ENCODE measurements at regions not wholly inside any gene's neighbourhood (a gene's known extent, or its start where the extent isn't known, plus 50 kb on each side); places are given as distances from the start of the nearest gene placed in this dataset.

DNA sequence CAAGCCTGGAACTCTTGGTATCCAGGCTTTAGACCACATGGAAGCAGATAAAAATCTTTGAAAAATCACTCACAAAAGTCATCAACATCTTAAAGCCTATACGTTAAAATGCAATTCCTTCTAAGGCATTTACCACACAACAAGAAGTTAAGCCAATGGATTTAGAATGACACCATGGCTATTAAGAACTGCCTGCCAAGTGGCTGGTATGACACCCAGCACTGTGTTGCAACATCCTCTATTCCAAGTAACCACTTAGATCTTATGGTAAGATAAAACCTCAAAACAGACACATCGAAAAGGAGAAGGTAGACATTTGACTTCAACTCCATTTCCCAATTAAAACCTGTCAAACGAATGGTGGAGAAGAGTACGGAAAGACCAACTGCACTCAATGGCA lies 344.2 kb upstream of the SLC30A5 start:
- intact Hi-C loops (cut with micrococcal nuclease; ENCODE audit: unreplicated experiment): no loop called here
- Histone ChIP-seq H3K79me2 (ENCODE audit: insufficient read depth, low read length) (no peaks in the 10 kb centered on the region), H3K9ac (ENCODE audit: insufficient read depth, low read depth, low read length) (no peak overlapping the region), H3K36me3 (replicated peaks in 1 of 2; ENCODE audit: control insufficient read depth in 1 of 2, insufficient read depth in 2 of 2, low read length in 2 of 2) (no peaks in the 10 kb centered on the region), H3K27ac (ENCODE audit: extremely low read length, insufficient read depth, low read length) (no peak overlapping the region), H2AFZ (ENCODE audit: low read length) (no peak overlapping the region), H3K4me2 (ENCODE audit: low read depth, low read length) (no peak overlapping the region), H3K4me3 (replicated peaks in 1 of 3; ENCODE audit: insufficient read depth in 1 of 3, low read depth in 2 of 3, low read length in 3 of 3) (no peak overlapping the region), H4K20me1 (ENCODE audit: insufficient read depth, low read length) (no peaks in the 10 kb centered on the region), H3K4me1 (ENCODE audit: insufficient read depth, low read length) (no peaks in the 10 kb centered on the region), H3K9me3 (ENCODE audit: low read length) (no peaks in the 10 kb centered on the region), H3K27me3 (ENCODE audit: control insufficient read depth in 1 of 2, insufficient read depth in 2 of 2, low read length in 2 of 2) (no peaks in the 10 kb centered on the region; a peak in 1 of 5 replicates)
- ATAC-seq (no peak), FAIRE-seq (no peak), DNase-seq (ENCODE audit: low spot score) (no peak)
- in situ Hi-C loops (cut with HindIII; ENCODE audit: extremely low pct_ligation_motif_present, low pct_unique_long_range_greater_than_20kb): no loop called here
- ChIA-PET CTCF (ENCODE audit: low intra/inter-chr PET ratio, low total read pairs) (no interaction called here), POLR2A (no interaction called here)
- 41% methylated on average over 4 of the region's 4 CpGs for WGBS (ENCODE audit: low lambda C conversion rate)
- BruUV-seq (replicated peaks): no TSS peak
- TF ChIP-seq, protein P1, sequence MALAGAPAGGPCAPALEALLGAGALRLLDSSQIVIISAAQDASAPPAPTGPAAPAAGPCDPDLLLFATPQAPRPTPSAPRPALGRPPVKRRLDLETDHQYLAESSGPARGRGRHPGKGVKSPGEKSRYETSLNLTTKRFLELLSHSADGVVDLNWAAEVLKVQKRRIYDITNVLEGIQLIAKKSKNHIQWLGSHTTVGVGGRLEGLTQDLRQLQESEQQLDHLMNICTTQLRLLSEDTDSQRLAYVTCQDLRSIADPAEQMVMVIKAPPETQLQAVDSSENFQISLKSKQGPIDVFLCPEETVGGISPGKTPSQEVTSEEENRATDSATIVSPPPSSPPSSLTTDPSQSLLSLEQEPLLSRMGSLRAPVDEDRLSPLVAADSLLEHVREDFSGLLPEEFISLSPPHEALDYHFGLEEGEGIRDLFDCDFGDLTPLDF (CRISPR knock-in tag; IDR thresholded peaks at IDR 0.05): no peak
- TF ChIP-seq ZSCAN31 (CRISPR knock-in tag; IDR thresholded peaks at IDR 0.05; ENCODE audit: low read depth): no peak
- TF ChIP-seq NR2F6 (IDR thresholded peaks at IDR 0.05): no peak
- no peak for TF ChIP-seq NR2F6 (CRISPR knock-in tag; IDR thresholded peaks at IDR 0.05)
- no peak for TF ChIP-seq NFYB (CRISPR knock-in tag; IDR thresholded peaks at IDR 0.05)
- no peak for TF ChIP-seq NR3C1 (CRISPR knock-in tag; IDR thresholded peaks at IDR 0.05)
- no peak for TF ChIP-seq ZC3H13 (CRISPR knock-in tag; IDR thresholded peaks at IDR 0.05)
- TF ChIP-seq FOXM1 (CRISPR knock-in tag; IDR thresholded peaks at IDR 0.05): no peak
- no peak for TF ChIP-seq SALL2 (CRISPR knock-in tag; IDR thresholded peaks at IDR 0.05)
- TF ChIP-seq, protein P2, sequence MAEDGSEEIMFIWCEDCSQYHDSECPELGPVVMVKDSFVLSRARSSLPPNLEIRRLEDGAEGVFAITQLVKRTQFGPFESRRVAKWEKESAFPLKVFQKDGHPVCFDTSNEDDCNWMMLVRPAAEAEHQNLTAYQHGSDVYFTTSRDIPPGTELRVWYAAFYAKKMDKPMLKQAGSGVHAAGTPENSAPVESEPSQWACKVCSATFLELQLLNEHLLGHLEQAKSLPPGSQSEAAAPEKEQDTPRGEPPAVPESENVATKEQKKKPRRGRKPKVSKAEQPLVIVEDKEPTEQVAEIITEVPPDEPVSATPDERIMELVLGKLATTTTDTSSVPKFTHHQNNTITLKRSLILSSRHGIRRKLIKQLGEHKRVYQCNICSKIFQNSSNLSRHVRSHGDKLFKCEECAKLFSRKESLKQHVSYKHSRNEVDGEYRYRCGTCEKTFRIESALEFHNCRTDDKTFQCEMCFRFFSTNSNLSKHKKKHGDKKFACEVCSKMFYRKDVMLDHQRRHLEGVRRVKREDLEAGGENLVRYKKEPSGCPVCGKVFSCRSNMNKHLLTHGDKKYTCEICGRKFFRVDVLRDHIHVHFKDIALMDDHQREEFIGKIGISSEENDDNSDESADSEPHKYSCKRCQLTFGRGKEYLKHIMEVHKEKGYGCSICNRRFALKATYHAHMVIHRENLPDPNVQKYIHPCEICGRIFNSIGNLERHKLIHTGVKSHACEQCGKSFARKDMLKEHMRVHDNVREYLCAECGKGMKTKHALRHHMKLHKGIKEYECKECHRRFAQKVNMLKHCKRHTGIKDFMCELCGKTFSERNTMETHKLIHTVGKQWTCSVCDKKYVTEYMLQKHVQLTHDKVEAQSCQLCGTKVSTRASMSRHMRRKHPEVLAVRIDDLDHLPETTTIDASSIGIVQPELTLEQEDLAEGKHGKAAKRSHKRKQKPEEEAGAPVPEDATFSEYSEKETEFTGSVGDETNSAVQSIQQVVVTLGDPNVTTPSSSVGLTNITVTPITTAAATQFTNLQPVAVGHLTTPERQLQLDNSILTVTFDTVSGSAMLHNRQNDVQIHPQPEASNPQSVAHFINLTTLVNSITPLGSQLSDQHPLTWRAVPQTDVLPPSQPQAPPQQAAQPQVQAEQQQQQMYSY (CRISPR knock-in tag; IDR thresholded peaks at IDR 0.05): no peak
- TF ChIP-seq, protein P3, sequence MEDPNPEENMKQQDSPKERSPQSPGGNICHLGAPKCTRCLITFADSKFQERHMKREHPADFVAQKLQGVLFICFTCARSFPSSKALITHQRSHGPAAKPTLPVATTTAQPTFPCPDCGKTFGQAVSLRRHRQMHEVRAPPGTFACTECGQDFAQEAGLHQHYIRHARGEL (CRISPR knock-in tag; IDR thresholded peaks at IDR 0.05): no peak
- no peak for TF ChIP-seq ZNF543 (CRISPR knock-in tag; IDR thresholded peaks at IDR 0.05)
- TF ChIP-seq, protein P4, sequence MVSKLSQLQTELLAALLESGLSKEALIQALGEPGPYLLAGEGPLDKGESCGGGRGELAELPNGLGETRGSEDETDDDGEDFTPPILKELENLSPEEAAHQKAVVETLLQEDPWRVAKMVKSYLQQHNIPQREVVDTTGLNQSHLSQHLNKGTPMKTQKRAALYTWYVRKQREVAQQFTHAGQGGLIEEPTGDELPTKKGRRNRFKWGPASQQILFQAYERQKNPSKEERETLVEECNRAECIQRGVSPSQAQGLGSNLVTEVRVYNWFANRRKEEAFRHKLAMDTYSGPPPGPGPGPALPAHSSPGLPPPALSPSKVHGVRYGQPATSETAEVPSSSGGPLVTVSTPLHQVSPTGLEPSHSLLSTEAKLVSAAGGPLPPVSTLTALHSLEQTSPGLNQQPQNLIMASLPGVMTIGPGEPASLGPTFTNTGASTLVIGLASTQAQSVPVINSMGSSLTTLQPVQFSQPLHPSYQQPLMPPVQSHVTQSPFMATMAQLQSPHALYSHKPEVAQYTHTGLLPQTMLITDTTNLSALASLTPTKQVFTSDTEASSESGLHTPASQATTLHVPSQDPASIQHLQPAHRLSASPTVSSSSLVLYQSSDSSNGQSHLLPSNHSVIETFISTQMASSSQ (IDR thresholded peaks at IDR 0.05; ENCODE audit: low read depth): no peak
- TF ChIP-seq, protein P4 (CRISPR knock-in tag; IDR thresholded peaks at IDR 0.05; ENCODE audit: borderline replicate concordance): no peak
- TF ChIP-seq, protein P5, sequence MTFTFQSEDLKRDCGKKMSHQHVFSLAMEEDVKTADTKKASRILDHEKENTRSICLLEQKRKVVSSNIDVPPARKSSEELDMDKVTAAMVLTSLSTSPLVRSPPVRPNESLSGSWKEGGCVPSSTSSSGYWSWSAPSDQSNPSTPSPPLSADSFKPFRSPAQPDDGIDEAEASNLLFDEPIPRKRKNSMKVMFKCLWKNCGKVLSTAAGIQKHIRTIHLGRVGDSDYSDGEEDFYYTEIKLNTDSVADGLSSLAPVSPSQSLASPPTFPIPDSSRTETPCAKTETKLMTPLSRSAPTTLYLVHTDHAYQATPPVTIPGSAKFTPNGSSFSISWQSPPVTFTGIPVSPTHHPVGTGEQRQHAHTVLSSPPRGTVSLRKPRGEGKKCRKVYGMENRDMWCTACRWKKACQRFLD (CRISPR knock-in tag; IDR thresholded peaks at IDR 0.05; ENCODE audit: borderline replicate concordance): no peak
- TF ChIP-seq ZNF841 (CRISPR knock-in tag; IDR thresholded peaks at IDR 0.05; ENCODE audit: borderline replicate concordance): no peak
- TF ChIP-seq ZIK1 (CRISPR knock-in tag; IDR thresholded peaks at IDR 0.05; ENCODE audit: borderline replicate concordance, low read depth): no peak

Measured in HepG2 (cell line).